H1 (cell line): ENCODE measurements at regions not wholly inside any gene's neighbourhood (a gene's known extent, or its start where the extent isn't known, plus 50 kb on each side); places are given as distances from the start of the nearest gene placed in this dataset.
A peak's percentile ranks its signal among the peaks of the same experiment; 100 is the strongest.

Source experiments
- CTCF ChIA-PET: fragments of 300-600 bp; sonication (Branson Sonifier 250); formaldehyde crosslinking; loops from one replicate; lab custom pipeline; 2021; ENCODE audit not compliant: partially characterized antibody; lab: Charles Lee
- POLR2A ChIA-PET: fragments of 300-600 bp; sonication (Branson Sonifier 250); formaldehyde crosslinking; loops from one replicate; lab custom pipeline; 2021; ENCODE audit warnings: inconsistent platforms; ENCODE audit not compliant: partially characterized antibody; lab: Charles Lee
- DNase-seq, 2 experiments: peaks; one replicate each; pipeline versions ENCODE4 v3.0.0 to v3.0.0-alpha.2; 2010 to 2022; ENCODE audit warnings: low spot score in 2 of 2, low read depth in 1 of 2, mixed read lengths in 1 of 2
- FAIRE-seq: peaks from 2 replicates; lab custom pipeline; 2011; peaks lifted over from hg19 to GRCh38; lab: Jason Lieb, UNC
- H2AFZ ChIP-seq: 2 replicates; pipeline ENCODE4 v1.8.1; 2012; ENCODE audit warnings: low read length, inconsistent platforms
- H2AK5ac ChIP-seq: 2 replicates; pipeline ENCODE4 v1.6.1; 2013; ENCODE audit warnings: low read depth, low read length
- H2BK120ac ChIP-seq: replicated peaks from 2 replicates; pipeline ENCODE3; 2013; ENCODE audit warnings: low read depth, low read length, inconsistent platforms
- H2BK12ac ChIP-seq: 2 replicates; pipeline ENCODE4 v1.6.1; 2013; ENCODE audit warnings: low read depth, low read length
- H2BK15ac ChIP-seq: 2 replicates; pipeline ENCODE4 v1.6.1; 2013; ENCODE audit warnings: low read length
- H2BK20ac ChIP-seq: 2 replicates; pipeline ENCODE4 v1.6.1; 2013; ENCODE audit warnings: low read length
- H2BK5ac ChIP-seq: 2 replicates; pipeline ENCODE4 v1.6.1; 2013; ENCODE audit warnings: low read depth, low read length
- H3K14ac ChIP-seq: 2 replicates; pipeline ENCODE4 v1.6.1; 2013; ENCODE audit warnings: inconsistent platforms; ENCODE audit not compliant: insufficient read length
- H3K18ac ChIP-seq: 2 replicates; pipeline ENCODE4 v1.6.1; 2013; ENCODE audit warnings: low read length; ENCODE audit errors: extremely low read depth
- H3K23ac ChIP-seq: 2 replicates; pipeline ENCODE4 v1.6.1; 2013; ENCODE audit warnings: inconsistent platforms; ENCODE audit not compliant: insufficient read length
- H3K23me2 ChIP-seq: 2 replicates; pipeline ENCODE4 v1.6.1; 2013; ENCODE audit warnings: low read depth, low read length
- H3K27ac ChIP-seq: 2 replicates; pipeline ENCODE4 v1.6.1; 2011; ENCODE audit warnings: low read depth, low read length, inconsistent platforms
- H3K27me3 ChIP-seq, 4 experiments: replicated peaks in 1 of 4; 1 replicate in 1 of 4; 2 replicates in 3 of 4; pipeline versions ENCODE4 v1.6.1 to v1.8.1; 2011 to 2013; ENCODE audit warnings: low read length in 3 of 4, mild to moderate bottlenecking in 3 of 4, inconsistent platforms in 2 of 4, mixed read lengths in 2 of 4, moderate library complexity in 1 of 4; ENCODE audit not compliant: control insufficient read depth in 3 of 4, insufficient read depth in 3 of 4; ENCODE audit errors: extremely low read depth in 1 of 4
- H3K36me3 ChIP-seq, 4 experiments: 2 replicates each; pipeline versions ENCODE4 v1.6.1 to v1.8.1; 2011 to 2013; ENCODE audit warnings: mild to moderate bottlenecking in 4 of 4, low read length in 3 of 4, moderate library complexity in 2 of 4, control low read depth in 1 of 4, inconsistent platforms in 1 of 4; ENCODE audit not compliant: insufficient read depth in 4 of 4, control insufficient read depth in 2 of 4
- H3K4ac ChIP-seq: replicated peaks from 2 replicates; pipeline ENCODE3; 2013; ENCODE audit warnings: low read length, low read depth, mixed read lengths, inconsistent platforms; ENCODE audit not compliant: insufficient read length
- H3K4me1 ChIP-seq, 4 experiments: replicated peaks in 1 of 4; 1 replicate in 1 of 4; 2 replicates in 3 of 4; pipeline versions ENCODE4 v1.6.1 to v1.8.1; 2011 to 2013; ENCODE audit warnings: low read length in 3 of 4, inconsistent platforms in 2 of 4, mixed read lengths in 1 of 4; ENCODE audit not compliant: insufficient read depth in 4 of 4, control insufficient read depth in 3 of 4
- H3K4me2 ChIP-seq, 2 experiments: 2 replicates each; pipeline versions ENCODE4 v1.6.1 to v1.8.1; 2011 to 2013; ENCODE audit warnings: low read depth in 2 of 2, low read length in 2 of 2, control low read depth in 1 of 2, inconsistent platforms in 1 of 2, mild to moderate bottlenecking in 1 of 2; ENCODE audit not compliant: insufficient read depth in 1 of 2
- H3K4me3 ChIP-seq, 4 experiments: fragments of 200-600, 300-600 bp in 1 of 4; sonication (generic), shearing (Covaris generic), sonication (Bioruptor Twin) in 1 of 4; 2 replicates each; pipeline versions ENCODE4 v1.5.1 to v1.8.1; 2011 to 2016; ENCODE audit warnings: low read length in 4 of 4, low read depth in 3 of 4, control low read depth in 2 of 4, inconsistent platforms in 2 of 4, mild to moderate bottlenecking in 2 of 4, mixed read lengths in 1 of 4, moderate library complexity in 1 of 4; ENCODE audit not compliant: insufficient read depth in 2 of 4; ENCODE audit errors: extremely low read depth in 1 of 4
- H3K56ac ChIP-seq: replicated peaks from 2 replicates; pipeline ENCODE3; 2013; ENCODE audit warnings: low read depth, mild to moderate bottlenecking, mixed read lengths, low read length, inconsistent platforms; ENCODE audit not compliant: insufficient read length
- H3K79me1 ChIP-seq: 2 replicates; pipeline ENCODE4 v1.6.1; 2013; ENCODE audit warnings: low read depth, low read length, control low read depth
- H3K79me2 ChIP-seq, 2 experiments: 2 replicates each; pipeline versions ENCODE4 v1.6.1 to v1.8.1; 2012 to 2013; ENCODE audit warnings: low read length in 2 of 2, mild to moderate bottlenecking in 2 of 2, inconsistent platforms in 1 of 2; ENCODE audit not compliant: insufficient read depth in 2 of 2, control insufficient read depth in 1 of 2
- H3K9ac ChIP-seq, 4 experiments: replicated peaks in 1 of 4; 1 replicate in 1 of 4; 2 replicates in 3 of 4; pipeline versions ENCODE4 v1.6.1 to v1.8.1; 2011 to 2013; ENCODE audit warnings: low read depth in 3 of 4, low read length in 3 of 4, control low read depth in 2 of 4, mild to moderate bottlenecking in 2 of 4, moderate library complexity in 2 of 4, inconsistent platforms in 1 of 4; ENCODE audit errors: extremely low read depth in 1 of 4
- H3K9me3 ChIP-seq, 2 experiments: 2 replicates each; pipeline versions ENCODE4 v1.6.1 to v1.8.1; 2012 to 2013; ENCODE audit warnings: mild to moderate bottlenecking in 2 of 2, moderate library complexity in 2 of 2, control low read depth in 1 of 2, inconsistent platforms in 1 of 2, low read depth in 1 of 2, low read length in 1 of 2, mixed read lengths in 1 of 2; ENCODE audit not compliant: insufficient read depth in 2 of 2
- H4K20me1 ChIP-seq, 2 experiments: replicated peaks in 1 of 2; 2 replicates each; pipeline versions ENCODE3 to v1.8.1; 2011 to 2013; ENCODE audit warnings: inconsistent platforms in 2 of 2, low read length in 2 of 2, mild to moderate bottlenecking in 1 of 2; ENCODE audit not compliant: insufficient read depth in 2 of 2, control insufficient read depth in 1 of 2
- H4K5ac ChIP-seq: 2 replicates; pipeline ENCODE4 v1.6.1; 2013; ENCODE audit warnings: low read length, low read depth, mixed read lengths, inconsistent platforms; ENCODE audit not compliant: insufficient read length
- H4K8ac ChIP-seq: 2 replicates; pipeline ENCODE4 v1.8.0; 2013; ENCODE audit warnings: mild to moderate bottlenecking, moderate library complexity, low read length, inconsistent platforms; ENCODE audit not compliant: insufficient read depth; ENCODE audit errors: extremely low read depth
- H4K91ac ChIP-seq: replicated peaks from 2 replicates; pipeline ENCODE3; 2013; ENCODE audit warnings: low read length, mixed read lengths, inconsistent platforms; ENCODE audit not compliant: insufficient read length
- BCL11A ChIP-seq, 2 experiments: IDR thresholded peaks; one replicate each; pipeline ENCODE4 v1.6.1; 2011; ENCODE audit warnings: low read depth in 2 of 2, low read length in 2 of 2, mild to moderate bottlenecking in 2 of 2
- BRCA1 ChIP-seq: IDR thresholded peaks from 2 replicates; pipeline ENCODE4 v1.6.1; 2012; ENCODE audit warnings: low read depth, low read length, improper control_type of control experiment
- CHD1 ChIP-seq: IDR thresholded peaks from 2 replicates; pipeline ENCODE4 v1.6.1; 2012; ENCODE audit warnings: low read depth, low read length, improper control_type of control experiment
- FOSL1 ChIP-seq: IDR thresholded peaks from 2 replicates; pipeline ENCODE4 v1.6.1; 2011; ENCODE audit warnings: mild to moderate bottlenecking, low read depth, low read length, moderate library complexity; ENCODE audit not compliant: insufficient read depth
- RAD21 ChIP-seq, 2 experiments: IDR thresholded peaks in 1 of 2; conservative IDR thresholded peaks in 1 of 2; 2 replicates each; pipeline ENCODE4 v1.6.1; 2011; ENCODE audit warnings: low read depth in 2 of 2, low read length in 2 of 2, improper control_type of control experiment in 1 of 2, inconsistent platforms in 1 of 2, mild to moderate bottlenecking in 1 of 2, moderate library complexity in 1 of 2
- ZNF274 ChIP-seq: IDR thresholded peaks from 2 replicates; pipeline ENCODE4 v1.7.0; 2012; ENCODE audit warnings: low read length, borderline replicate concordance; ENCODE audit errors: extremely low read depth
- WGBS, 2 experiments: shearing (Covaris generic) in 1 of 2; methylation state at CpG; one replicate each; pipeline versions ENCODE4 v1.1.6 to v1.1.7; 2013 to 2015; ENCODE audit warnings: low lambda C conversion rate in 2 of 2, mixed read lengths in 2 of 2, inconsistent platforms in 1 of 2, low coverage in 1 of 2, missing lambda C conversion rate in 1 of 2; ENCODE audit not compliant: insufficient replicate concordance in 2 of 2, insufficient coverage in 1 of 2, insufficient read length in 1 of 2; ENCODE audit errors: extremely low coverage in 1 of 2, missing lambda C conversion rate in 1 of 2; 5-methylcytosine and 5-hydroxymethylcytosine counted together

GRCh38 chr3:61371123-61371522, 119.9 kb upstream of the FHIT start:
- Histone ChIP-seq H4K20me1 (no peaks in the 10 kb centered on the region), H3K9ac (no peak overlapping the region), H3K79me1 (no peaks in the 10 kb centered on the region), H2BK20ac (no peak overlapping the region), H3K4me3 (no peak overlapping the region), H3K27me3 (no peaks in the 10 kb centered on the region), H3K36me3 (no peaks in the 10 kb centered on the region), H3K79me2 (no peaks in the 10 kb centered on the region), H3K27ac (no peak overlapping the region), H4K8ac (no peak overlapping the region), H2AK5ac (no peak overlapping the region), H3K14ac (no peak overlapping the region), H3K9me3 (no peaks in the 10 kb centered on the region), H4K5ac (no peak overlapping the region), H3K23me2 (no peaks in the 10 kb centered on the region), H2BK12ac (no peak overlapping the region), H3K23ac (no peak overlapping the region), H2BK15ac (no peak overlapping the region; the same call in 1 of the 2 replicates), H3K4me2 (no peak overlapping the region), H3K4ac (peak overlapping the region; percentile 81), H2AFZ (0 out of 2 replicates have a peak overlapping the region, but pooled peaks have one; percentile 78), H4K91ac (no peak overlapping the region), H2BK120ac (no peak overlapping the region), H3K4me1 (no peaks in the 10 kb centered on the region), H2BK5ac (no peak overlapping the region), H3K18ac (no peak overlapping the region), H3K56ac (no peak overlapping the region)
- peak; percentile 42 for FAIRE-seq
- WGBS, 2 experiments = 67% methylated on average over 1 of the region's 1 CpG; no CpG with 5 or more reads in 1 of the 2 experiments
- POLR2A ChIA-PET = no interaction called here
- peak in 1 of 2 experiments; percentile 49 for DNase-seq
- CTCF ChIA-PET = interaction anchor here (0.7 to 3.8 kb wide), 22 partner anchors 9 to 1363 kb away, joined by 3 to 28 read pairs (median 4); no protein-coding TSS in a partner anchor
- no peak for TF ChIP-seq CHD1
- no peak for TF ChIP-seq BRCA1
- no peak for TF ChIP-seq BCL11A (IDR thresholded peaks at IDR 0.05; ENCODE audit: low read depth in 2 of 2, low read length in 2 of 2)
- peak; percentile 70 to 76 for TF ChIP-seq RAD21 (IDR thresholded peaks at IDR 0.05 in 1 of 2, conservative IDR thresholded peaks at IDR 0.05 in 1 of 2; ENCODE audit: low read depth in 2 of 2, low read length in 2 of 2)
- no peak for TF ChIP-seq FOSL1
- TF ChIP-seq ZNF274 = no peak
